NT2/D1 (cell line): ENCODE measurements at regions not wholly inside any gene's neighbourhood (a gene's known extent, or its start where the extent isn't known, plus 50 kb on each side); places are given as distances from the start of the nearest gene placed in this dataset.

ENCODE experiments used
- DNase-seq: peaks from one replicate; pipeline ENCODE4 v3.0.0-alpha.2; 2011; ENCODE audit warnings: low read depth, low spot score
- H3K27me3 ChIP-seq: 2 replicates; pipeline ENCODE4 v1.6.0; 2011; ENCODE audit warnings: mild to moderate bottlenecking; ENCODE audit not compliant: insufficient read length, insufficient read depth
- H3K36me3 ChIP-seq: 2 replicates; pipeline ENCODE4 v1.6.1; 2011; ENCODE audit warnings: mild to moderate bottlenecking, low read length, mixed read lengths; ENCODE audit not compliant: insufficient read depth, insufficient read length
- H3K4me1 ChIP-seq: 2 replicates; pipeline ENCODE4 v1.5.1; 2011; ENCODE audit not compliant: insufficient read depth, insufficient read length
- H3K4me3 ChIP-seq: 2 replicates; pipeline ENCODE4 v1.5.1; 2011; ENCODE audit warnings: low read depth; ENCODE audit not compliant: insufficient read length
- H3K9ac ChIP-seq: 2 replicates; pipeline ENCODE4 v1.6.0; 2011; ENCODE audit warnings: low read depth; ENCODE audit not compliant: insufficient read length
- H3K9me3 ChIP-seq: 2 replicates; pipeline ENCODE4 v1.5.1; 2011; ENCODE audit warnings: mild to moderate bottlenecking, low read length; ENCODE audit not compliant: insufficient read depth
- SUZ12 ChIP-seq: IDR thresholded peaks from 2 replicates; pipeline ENCODE4 v1.6.1; 2011; ENCODE audit not compliant: insufficient read length, insufficient read depth; ENCODE audit errors: extremely low read depth
- YY1 ChIP-seq: IDR thresholded peaks from 2 replicates; pipeline ENCODE4 v1.6.1; 2011; ENCODE audit not compliant: insufficient read length, insufficient read depth
- ZNF274 ChIP-seq: IDR thresholded peaks from 2 replicates; pipeline ENCODE4 v1.6.1; 2011; ENCODE audit warnings: mild to moderate bottlenecking, low read depth, low read length

- H3K36me3 ChIP-seq, result no peaks in the 10 kb centered on the region
- no peak for TF ChIP-seq YY1
- no peak for TF ChIP-seq SUZ12
- no peak for TF ChIP-seq ZNF274
- no peaks in the 10 kb centered on the region for H3K9me3 ChIP-seq
- DNase-seq, result no peak
- no peaks in the 10 kb centered on the region for H3K4me1 ChIP-seq
- H3K27me3 ChIP-seq, result no peaks in the 10 kb centered on the region
- no peak overlapping the region for H3K4me3 ChIP-seq
- no peak overlapping the region for H3K9ac ChIP-seq
These were observed 271.9 kb upstream of the SPRY2 start for GRCh38 chr13:80612804-80613203.

GRCh38 chr13:80611310-80611709, 270.4 kb upstream of the SPRY2 start:
- no peaks in the 10 kb centered on the region for H3K9me3 ChIP-seq
- no peak for DNase-seq
- H3K4me3 ChIP-seq, result no peak overlapping the region
- no peaks in the 10 kb centered on the region for H3K36me3 ChIP-seq
- no peak for TF ChIP-seq YY1
- TF ChIP-seq ZNF274, result no peak
- no peak for TF ChIP-seq SUZ12
- H3K27me3 ChIP-seq, result no peaks in the 10 kb centered on the region
- H3K9ac ChIP-seq, result no peak overlapping the region
- no peaks in the 10 kb centered on the region for H3K4me1 ChIP-seq

GRCh38 chr13:80605716-80606115, 264.8 kb upstream of the SPRY2 start:
- H3K4me3 ChIP-seq, result no peak overlapping the region
- H3K27me3 ChIP-seq, result no peaks in the 10 kb centered on the region
- no peaks in the 10 kb centered on the region for H3K36me3 ChIP-seq
- no peak for DNase-seq
- H3K4me1 ChIP-seq, result no peaks in the 10 kb centered on the region
- TF ChIP-seq YY1 (no peak), SUZ12 (no peak), ZNF274 (no peak)
- no peaks in the 10 kb centered on the region for H3K9me3 ChIP-seq
- H3K9ac ChIP-seq, result no peak overlapping the region

- DNase-seq, result no peak
- TF ChIP-seq SUZ12 (no peak), YY1 (no peak), ZNF274 (no peak)
- Histone ChIP-seq H3K9ac (no peak overlapping the region), H3K4me1 (no peaks in the 10 kb centered on the region), H3K9me3 (no peaks in the 10 kb centered on the region), H3K27me3 (no peaks in the 10 kb centered on the region), H3K36me3 (no peaks in the 10 kb centered on the region), H3K4me3 (no peak overlapping the region)
These were observed 264.1 kb upstream of the SPRY2 start for GRCh38 chr13:80605011-80605410.

GRCh38 chr13:80604098-80604497, 263.2 kb upstream of the SPRY2 start:
- Histone ChIP-seq H3K4me3 (no peak overlapping the region), H3K9me3 (no peaks in the 10 kb centered on the region), H3K9ac (no peak overlapping the region), H3K27me3 (no peaks in the 10 kb centered on the region), H3K36me3 (no peaks in the 10 kb centered on the region), H3K4me1 (no peaks in the 10 kb centered on the region)
- DNase-seq, result no peak
- no peak for TF ChIP-seq SUZ12
- no peak for TF ChIP-seq YY1
- no peak for TF ChIP-seq ZNF274

GRCh38 chr13:80603351-80603750, 262.4 kb upstream of the SPRY2 start:
- TF ChIP-seq SUZ12 (no peak), ZNF274 (no peak), YY1 (no peak)
- H3K9me3 ChIP-seq, result no peaks in the 10 kb centered on the region
- no peak overlapping the region for H3K9ac ChIP-seq
- H3K4me3 ChIP-seq, result no peak overlapping the region
- H3K36me3 ChIP-seq, result no peaks in the 10 kb centered on the region
- no peaks in the 10 kb centered on the region for H3K4me1 ChIP-seq
- no peak for DNase-seq
- no peaks in the 10 kb centered on the region for H3K27me3 ChIP-seq

GRCh38 chr13:80599765-80600164, 258.8 kb upstream of the SPRY2 start:
- TF ChIP-seq SUZ12 (no peak), ZNF274 (no peak), YY1 (no peak)
- DNase-seq, result no peak
- no peaks in the 10 kb centered on the region for H3K9me3 ChIP-seq
- H3K9ac ChIP-seq, result no peak overlapping the region
- no peak overlapping the region for H3K4me3 ChIP-seq
- H3K36me3 ChIP-seq, result no peaks in the 10 kb centered on the region
- no peaks in the 10 kb centered on the region for H3K27me3 ChIP-seq
- no peaks in the 10 kb centered on the region for H3K4me1 ChIP-seq

GRCh38 chr13:80598189-80598588, 257.3 kb upstream of the SPRY2 start:
- H3K27me3 ChIP-seq, result no peaks in the 10 kb centered on the region
- no peak overlapping the region for H3K9ac ChIP-seq
- H3K36me3 ChIP-seq, result no peaks in the 10 kb centered on the region
- H3K9me3 ChIP-seq, result no peaks in the 10 kb centered on the region
- no peak for DNase-seq
- TF ChIP-seq ZNF274, result no peak
- TF ChIP-seq SUZ12, result no peak
- TF ChIP-seq YY1, result no peak
- H3K4me1 ChIP-seq, result no peaks in the 10 kb centered on the region
- H3K4me3 ChIP-seq, result no peak overlapping the region
